GM23248 (cell line): ENCODE measurements at regions not wholly inside any gene's neighbourhood (a gene's known extent, or its start where the extent isn't known, plus 50 kb on each side); places are given as distances from the start of the nearest gene placed in this dataset.

Experiments used
- EZH2 ChIP-seq: fragments of 200-600 bp; sonication (generic); IDR thresholded peaks from 2 replicates; pipeline ENCODE4 v1.6.1; 2018; ENCODE audit warnings: antibody characterized with exemption, mild to moderate bottlenecking; ENCODE audit not compliant: insufficient read depth, poor library complexity, severe bottlenecking
- EZH2phosphoT487 ChIP-seq: fragments of 200-600 bp; sonication (generic); IDR thresholded peaks from 2 replicates; pipeline ENCODE4 v1.6.1; 2018; ENCODE audit warnings: antibody characterized with exemption, moderate library complexity, mild to moderate bottlenecking, low read depth; ENCODE audit not compliant: insufficient read depth

- no peak for TF ChIP-seq EZH2
- no peak for TF ChIP-seq EZH2phosphoT487
Measured at GRCh38 chrX:30941898-30942297, 52.8 kb upstream of the TAB3 start.
